Pons (tissue), 1 donor: ENCODE measurements at regions not wholly inside any gene's neighbourhood (a gene's known extent, or its start where the extent isn't known, plus 50 kb on each side); places are given as distances from the start of the nearest gene placed in this dataset.
"Not testable (repeated sequence)": the region's sequence is repeated elsewhere in the genome, so short reads cannot be mapped to it uniquely, and the experiment has no call there.

Experiments used
- DNase-seq: peaks from one replicate; pipeline ENCODE4 v3.0.0-alpha.2; 2016; ENCODE audit warnings: low spot score

GRCh38 chr13:34166406-34166805 lies 348.5 kb downstream of the RFC3 start:
- no peak for DNase-seq

GRCh38 chr13:34167347-34167746 lies 349.4 kb downstream of the RFC3 start:
- DNase-seq: no peak

- no peak for DNase-seq
Observed at GRCh38 chr13:34172048-34172447, 354.1 kb downstream of the RFC3 start.

- DNase-seq: no peak
Observed at GRCh38 chr13:34174671-34175145, 356.8 kb downstream of the RFC3 start.

- DNase-seq: no peak
Observed at GRCh38 chr13:34175551-34175950, 357.6 kb downstream of the RFC3 start.

- no peak for DNase-seq
Observed at GRCh38 chr13:34176633-34177032, 358.7 kb downstream of the RFC3 start.

- no peak for DNase-seq
Observed at GRCh38 chr13:34179481-34179880, 361.5 kb downstream of the RFC3 start.

GRCh38 chr13:34179927-34180326 lies 362.0 kb downstream of the RFC3 start:
- DNase-seq: no peak

- not testable (repeated sequence) for DNase-seq
Observed at GRCh38 chr13:34181256-34181655, 363.3 kb downstream of the RFC3 start.

GRCh38 chr13:34189946-34190345 lies 372.0 kb downstream of the RFC3 start:
- no peak for DNase-seq

- DNase-seq: no peak
Observed at GRCh38 chr13:34201050-34201913, 383.3 kb downstream of the RFC3 start.

GRCh38 chr13:34207334-34207733 lies 389.4 kb downstream of the RFC3 start:
- DNase-seq: no peak

GRCh38 chr13:34207872-34208271 lies 389.9 kb downstream of the RFC3 start:
- DNase-seq: no peak

- no peak for DNase-seq
Observed at GRCh38 chr13:34208336-34208735, 390.4 kb downstream of the RFC3 start.

- no peak for DNase-seq
Observed at GRCh38 chr13:34210341-34210740, 392.4 kb downstream of the RFC3 start.

GRCh38 chr13:34214686-34215085 lies 396.7 kb downstream of the RFC3 start:
- no peak for DNase-seq

GRCh38 chr13:34216256-34216655 lies 398.3 kb downstream of the RFC3 start:
- no peak for DNase-seq

GRCh38 chr13:34217343-34218025 lies 399.5 kb downstream of the RFC3 start:
- DNase-seq: no peak

- DNase-seq: no peak
Observed at GRCh38 chr13:34223984-34224383, 406.0 kb downstream of the RFC3 start.

GRCh38 chr13:34224877-34225276 lies 406.9 kb downstream of the RFC3 start:
- no peak for DNase-seq

- DNase-seq: no peak
Observed at GRCh38 chr13:34230271-34230670, 412.3 kb downstream of the RFC3 start.

GRCh38 chr13:34241332-34241731 lies 423.4 kb downstream of the RFC3 start:
- no peak for DNase-seq

- no peak for DNase-seq
Observed at GRCh38 chr13:34243403-34243802, 425.5 kb downstream of the RFC3 start.
